HCT116 (cell line): ENCODE measurements at regions not wholly inside any gene's neighbourhood (a gene's known extent, or its start where the extent isn't known, plus 50 kb on each side); places are given as distances from the start of the nearest gene placed in this dataset.

Source experiments
- ATAC-seq: fragments of 200-7000 bp; cut with Tn5 transposase; 2 replicates; pipeline ENCODE4 v1.9.1; 2020; ENCODE audit warnings: mild to moderate bottlenecking, moderate library complexity
- BruUV-seq: library from RNA; stranded (reverse); fragments of 400-500 nt; replicated peaks from 2 replicates; lab custom pipeline; 2021; lab: Mats Ljungman, UMichigan
- CTCF ChIA-PET: fragments of 300-600 bp; sonication (Branson Sonifier 250); formaldehyde crosslinking; loops from one replicate; lab custom pipeline; 2021; ENCODE audit warnings: antibody characterized with exemption; lab: Charles Lee
- POLR2A ChIA-PET: fragments of 300-600, 350-600 bp; sonication (Branson Sonifier 250); formaldehyde crosslinking; loops from one replicate; lab custom pipeline; 2021; ENCODE audit warnings: antibody characterized with exemption; lab: Charles Lee
- RAD21 ChIA-PET, 2 experiments: fragments of 300-600 bp; sonication (Branson Sonifier 250); formaldehyde crosslinking; loops; one replicate each; lab custom pipeline; 2023; ENCODE audit warnings: low total read pairs in 2 of 2; ENCODE audit not compliant: uncharacterized antibody in 2 of 2, unreplicated experiment in 2 of 2, low non-redundant PET in 1 of 2; lab: Charles Lee
- DNase-seq: peaks from one replicate; pipeline ENCODE4 v3.0.0-alpha.2; 2010; ENCODE audit warnings: low read depth, low spot score
- H2AFZ ChIP-seq: fragments of 200-600 bp; shearing (Covaris generic), sonication (generic); 2 replicates; pipeline ENCODE4 v1.6.1; 2017; ENCODE audit warnings: low read depth, mixed run types, mixed read lengths, antibody characterized with exemption, low read length; ENCODE audit not compliant: poor library complexity, severe bottlenecking
- H3K27ac ChIP-seq: 2 replicates; pipeline ENCODE4 v1.5.1; 2012; ENCODE audit warnings: low read depth, low read length
- H3K27me3 ChIP-seq: fragments of 200-600 bp; sonication (generic); 2 replicates; pipeline ENCODE4 v1.6.1; 2016; ENCODE audit warnings: mixed run types, low read length, mixed read lengths; ENCODE audit not compliant: insufficient read depth
- H3K36me3 ChIP-seq, 2 experiments: fragments of 200-500 bp in 1 of 2; fragments of 200-600 bp in 1 of 2; sonication (Bioruptor generic) in 1 of 2; sonication (generic) in 1 of 2; 2 replicates each; pipeline versions ENCODE4 v1.5.1 to v1.6.1; 2014 to 2016; ENCODE audit warnings: low read length in 2 of 2, inconsistent platforms in 1 of 2, mixed read lengths in 1 of 2, mixed run types in 1 of 2; ENCODE audit not compliant: insufficient read depth in 2 of 2, control insufficient read depth in 1 of 2
- H3K4me1 ChIP-seq, 2 experiments: fragments of 200-600 bp in 1 of 2; sonication (generic) in 1 of 2; 2 replicates each; pipeline versions ENCODE4 v1.5.1 to v1.6.1; 2012 to 2017; ENCODE audit warnings: low read length in 2 of 2, inconsistent platforms in 1 of 2, mild to moderate bottlenecking in 1 of 2, mixed read lengths in 1 of 2, mixed run types in 1 of 2, moderate library complexity in 1 of 2; ENCODE audit not compliant: insufficient read depth in 2 of 2, control insufficient read depth in 1 of 2
- H3K4me2 ChIP-seq: fragments of 200-600 bp; sonication (generic); 2 replicates; pipeline ENCODE4 v1.6.1; 2017; ENCODE audit warnings: mixed run types, low read length, mixed read lengths
- H3K4me3 ChIP-seq, 2 experiments: fragments of 200-600 bp in 1 of 2; sonication (generic) in 1 of 2; replicated peaks in 1 of 2; 2 replicates each; pipeline ENCODE4 v1.5.1; 2011 to 2016; ENCODE audit warnings: low read length in 2 of 2, control low read depth in 1 of 2, low read depth in 1 of 2, mild to moderate bottlenecking in 1 of 2, mixed read lengths in 1 of 2, mixed run types in 1 of 2
- H3K79me2 ChIP-seq: fragments of 200-600 bp; sonication (generic); 2 replicates; pipeline ENCODE4 v1.6.1; 2017; ENCODE audit warnings: mild to moderate bottlenecking, mixed run types, low read length, moderate library complexity, mixed read lengths; ENCODE audit not compliant: insufficient read depth
- H3K9ac ChIP-seq: fragments of 200-600 bp; sonication (generic); 2 replicates; pipeline ENCODE4 v1.6.1; 2016; ENCODE audit warnings: low read length, mixed read lengths
- H3K9me2 ChIP-seq: fragments of 200-600 bp; sonication (generic), shearing (Covaris generic); 2 replicates; pipeline ENCODE4 v1.6.1; 2017; ENCODE audit warnings: mixed run types, mild to moderate bottlenecking, moderate library complexity; ENCODE audit not compliant: insufficient read depth
- H3K9me3 ChIP-seq, 2 experiments: fragments of 200-500 bp in 1 of 2; fragments of 200-600 bp in 1 of 2; sonication (Bioruptor generic) in 1 of 2; sonication (generic) in 1 of 2; 2 replicates each; pipeline ENCODE4 v1.6.1; 2014 to 2017; ENCODE audit warnings: low read length in 2 of 2, mixed read lengths in 2 of 2, inconsistent platforms in 1 of 2, low read depth in 1 of 2, mild to moderate bottlenecking in 1 of 2, mixed run types in 1 of 2, moderate library complexity in 1 of 2; ENCODE audit not compliant: control insufficient read depth in 1 of 2, insufficient read depth in 1 of 2
- H4K20me1 ChIP-seq: fragments of 200-600 bp; sonication (generic), shearing (Covaris generic); 2 replicates; pipeline ENCODE4 v1.6.1; 2017; ENCODE audit warnings: mixed run types, mild to moderate bottlenecking, moderate library complexity; ENCODE audit not compliant: insufficient read depth
- CBX3 ChIP-seq: IDR thresholded peaks from 2 replicates; pipeline ENCODE4 v1.6.1; 2012; ENCODE audit warnings: low read depth
- EGR1 ChIP-seq: IDR thresholded peaks from 2 replicates; pipeline ENCODE4 v1.6.1; 2012; ENCODE audit warnings: low read depth
- ELF1 ChIP-seq: IDR thresholded peaks from 2 replicates; pipeline ENCODE4 v1.6.1; 2012; ENCODE audit warnings: low read depth, borderline replicate concordance
- EZH2phosphoT487 ChIP-seq: fragments of 200-600 bp; IDR thresholded peaks from 2 replicates; pipeline ENCODE4 v1.6.1; 2018; ENCODE audit warnings: antibody characterized with exemption, borderline replicate concordance
- FOSL1 ChIP-seq: IDR thresholded peaks from 2 replicates; pipeline ENCODE4 v1.6.1; 2012; ENCODE audit warnings: low read depth
- JUND ChIP-seq: IDR thresholded peaks from 2 replicates; pipeline ENCODE4 v1.6.1; 2012
- POLR2A ChIP-seq: IDR thresholded peaks from 2 replicates; pipeline ENCODE4 v1.7.0; 2011; ENCODE audit warnings: borderline replicate concordance; ENCODE audit not compliant: insufficient read depth, insufficient read length; ENCODE audit errors: extremely low read depth
- POLR2AphosphoS5 ChIP-seq: IDR thresholded peaks from 2 replicates; pipeline ENCODE4 v1.6.1; 2011; ENCODE audit warnings: mild to moderate bottlenecking, low read depth, low read length, moderate library complexity
- RAD21 ChIP-seq: IDR thresholded peaks from 2 replicates; pipeline ENCODE4 v1.6.1; 2012; ENCODE audit warnings: low read depth, mild to moderate bottlenecking
- SRF ChIP-seq: IDR thresholded peaks from 2 replicates; pipeline ENCODE4 v1.6.1; 2012; ENCODE audit warnings: low read depth
- TCF7L2 ChIP-seq: IDR thresholded peaks from 2 replicates; pipeline ENCODE4 v1.7.0; 2011; ENCODE audit warnings: borderline replicate concordance, inconsistent platforms; ENCODE audit not compliant: insufficient read depth, insufficient read length; ENCODE audit errors: extremely low read depth
- YY1 ChIP-seq: IDR thresholded peaks from 2 replicates; pipeline ENCODE4 v1.6.1; 2011; ENCODE audit warnings: low read length, low read depth, moderate library complexity, mild to moderate bottlenecking; ENCODE audit not compliant: insufficient replicate concordance; ENCODE audit errors: extremely low read depth
- ZFX ChIP-seq: fragments of 450-650 bp; IDR thresholded peaks from 2 replicates; pipeline ENCODE4 v1.6.1; 2017
- ZNF274 ChIP-seq: fragments of 200-500 bp; sonication (Bioruptor generic); IDR thresholded peaks from 2 replicates; pipeline ENCODE4 v1.6.1; 2014; ENCODE audit warnings: mild to moderate bottlenecking, low read depth, low read length, inconsistent platforms
- intact Hi-C: fragments of 100-400 bp; cut with micrococcal nuclease; formaldehyde crosslinking; loops from 2 replicates; pipeline ENCODE4 v1.10.0; 2022
- TF ChIP-seq, protein P1 (sequence below), 3 experiments: fragments of 200-600 bp in 1 of 3; sonication (generic) in 1 of 3; IDR thresholded peaks in 2 of 3; conservative IDR thresholded peaks in 1 of 3; 2 replicates each; pipeline ENCODE4 v1.5.1; 2012 to 2017; ENCODE audit warnings: low read depth in 2 of 3, low read length in 2 of 3, antibody characterized with exemption in 1 of 3, borderline replicate concordance in 1 of 3, control low read depth in 1 of 3, mild to moderate bottlenecking in 1 of 3, mixed read lengths in 1 of 3, mixed run types in 1 of 3, moderate library complexity in 1 of 3; ENCODE audit not compliant: insufficient read depth in 1 of 3
- TF ChIP-seq, protein P2 (sequence below): IDR thresholded peaks from 2 replicates; pipeline ENCODE4 v1.6.1; 2012
- TF ChIP-seq, protein P3 (sequence below): IDR thresholded peaks from 2 replicates; pipeline ENCODE4 v1.6.1; 2012; ENCODE audit warnings: low read depth
- TF ChIP-seq, protein P4 (sequence below): IDR thresholded peaks from 2 replicates; pipeline ENCODE4 v1.6.1; 2012

GRCh38 chr4:122065149-122065548 is 87.0 kb upstream of the BLTP1 start (continued):
- TF ChIP-seq, protein P1, sequence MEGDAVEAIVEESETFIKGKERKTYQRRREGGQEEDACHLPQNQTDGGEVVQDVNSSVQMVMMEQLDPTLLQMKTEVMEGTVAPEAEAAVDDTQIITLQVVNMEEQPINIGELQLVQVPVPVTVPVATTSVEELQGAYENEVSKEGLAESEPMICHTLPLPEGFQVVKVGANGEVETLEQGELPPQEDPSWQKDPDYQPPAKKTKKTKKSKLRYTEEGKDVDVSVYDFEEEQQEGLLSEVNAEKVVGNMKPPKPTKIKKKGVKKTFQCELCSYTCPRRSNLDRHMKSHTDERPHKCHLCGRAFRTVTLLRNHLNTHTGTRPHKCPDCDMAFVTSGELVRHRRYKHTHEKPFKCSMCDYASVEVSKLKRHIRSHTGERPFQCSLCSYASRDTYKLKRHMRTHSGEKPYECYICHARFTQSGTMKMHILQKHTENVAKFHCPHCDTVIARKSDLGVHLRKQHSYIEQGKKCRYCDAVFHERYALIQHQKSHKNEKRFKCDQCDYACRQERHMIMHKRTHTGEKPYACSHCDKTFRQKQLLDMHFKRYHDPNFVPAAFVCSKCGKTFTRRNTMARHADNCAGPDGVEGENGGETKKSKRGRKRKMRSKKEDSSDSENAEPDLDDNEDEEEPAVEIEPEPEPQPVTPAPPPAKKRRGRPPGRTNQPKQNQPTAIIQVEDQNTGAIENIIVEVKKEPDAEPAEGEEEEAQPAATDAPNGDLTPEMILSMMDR (IDR thresholded peaks at IDR 0.05 in 2 of 3, conservative IDR thresholded peaks at IDR 0.05 in 1 of 3; ENCODE audit: borderline replicate concordance in 1 of 3, insufficient read depth in 1 of 3, low read depth in 2 of 3, low read length in 2 of 3), result no peak
- no peak for TF ChIP-seq ZFX
- TF ChIP-seq, protein P2, sequence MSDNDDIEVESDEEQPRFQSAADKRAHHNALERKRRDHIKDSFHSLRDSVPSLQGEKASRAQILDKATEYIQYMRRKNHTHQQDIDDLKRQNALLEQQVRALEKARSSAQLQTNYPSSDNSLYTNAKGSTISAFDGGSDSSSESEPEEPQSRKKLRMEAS, result no peak
- no peak for TF ChIP-seq EGR1
- no peak for TF ChIP-seq ELF1
- TF ChIP-seq CBX3, result no peak
- no peak for TF ChIP-seq RAD21
- TF ChIP-seq JUND, result no peak

GRCh38 chr4:122053186-122053585 is 98.9 kb upstream of the BLTP1 start:
- H3K9ac ChIP-seq, result no peak overlapping the region
- DNase-seq, result no peak
- H3K4me1 ChIP-seq, result no peaks in the 10 kb centered on the region
- intact Hi-C loops, result no loop called here
- BruUV-seq, result no TSS peak
- no peak overlapping the region for H2AFZ ChIP-seq
- H3K27ac ChIP-seq, result no peak overlapping the region
- no peaks in the 10 kb centered on the region for H3K9me3 ChIP-seq
- H3K79me2 ChIP-seq, result no peaks in the 10 kb centered on the region
- no peaks in the 10 kb centered on the region for H3K27me3 ChIP-seq
- no peaks in the 10 kb centered on the region for H3K9me2 ChIP-seq
- TF ChIP-seq ZNF274 (no peak), EGR1 (no peak), TCF7L2 (no peak), JUND (no peak), ZFX (no peak), POLR2A (no peak), FOSL1 (no peak), POLR2AphosphoS5 (no peak), YY1 (no peak), EZH2phosphoT487 (no peak), SRF (no peak)
- TF ChIP-seq, protein P3, sequence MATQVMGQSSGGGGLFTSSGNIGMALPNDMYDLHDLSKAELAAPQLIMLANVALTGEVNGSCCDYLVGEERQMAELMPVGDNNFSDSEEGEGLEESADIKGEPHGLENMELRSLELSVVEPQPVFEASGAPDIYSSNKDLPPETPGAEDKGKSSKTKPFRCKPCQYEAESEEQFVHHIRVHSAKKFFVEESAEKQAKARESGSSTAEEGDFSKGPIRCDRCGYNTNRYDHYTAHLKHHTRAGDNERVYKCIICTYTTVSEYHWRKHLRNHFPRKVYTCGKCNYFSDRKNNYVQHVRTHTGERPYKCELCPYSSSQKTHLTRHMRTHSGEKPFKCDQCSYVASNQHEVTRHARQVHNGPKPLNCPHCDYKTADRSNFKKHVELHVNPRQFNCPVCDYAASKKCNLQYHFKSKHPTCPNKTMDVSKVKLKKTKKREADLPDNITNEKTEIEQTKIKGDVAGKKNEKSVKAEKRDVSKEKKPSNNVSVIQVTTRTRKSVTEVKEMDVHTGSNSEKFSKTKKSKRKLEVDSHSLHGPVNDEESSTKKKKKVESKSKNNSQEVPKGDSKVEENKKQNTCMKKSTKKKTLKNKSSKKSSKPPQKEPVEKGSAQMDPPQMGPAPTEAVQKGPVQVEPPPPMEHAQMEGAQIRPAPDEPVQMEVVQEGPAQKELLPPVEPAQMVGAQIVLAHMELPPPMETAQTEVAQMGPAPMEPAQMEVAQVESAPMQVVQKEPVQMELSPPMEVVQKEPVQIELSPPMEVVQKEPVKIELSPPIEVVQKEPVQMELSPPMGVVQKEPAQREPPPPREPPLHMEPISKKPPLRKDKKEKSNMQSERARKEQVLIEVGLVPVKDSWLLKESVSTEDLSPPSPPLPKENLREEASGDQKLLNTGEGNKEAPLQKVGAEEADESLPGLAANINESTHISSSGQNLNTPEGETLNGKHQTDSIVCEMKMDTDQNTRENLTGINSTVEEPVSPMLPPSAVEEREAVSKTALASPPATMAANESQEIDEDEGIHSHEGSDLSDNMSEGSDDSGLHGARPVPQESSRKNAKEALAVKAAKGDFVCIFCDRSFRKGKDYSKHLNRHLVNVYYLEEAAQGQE, result no peak
- TF ChIP-seq, protein P4, sequence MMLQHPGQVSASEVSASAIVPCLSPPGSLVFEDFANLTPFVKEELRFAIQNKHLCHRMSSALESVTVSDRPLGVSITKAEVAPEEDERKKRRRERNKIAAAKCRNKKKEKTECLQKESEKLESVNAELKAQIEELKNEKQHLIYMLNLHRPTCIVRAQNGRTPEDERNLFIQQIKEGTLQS, result no peak
- no peaks in the 10 kb centered on the region for H3K36me3 ChIP-seq
- H4K20me1 ChIP-seq, result no peaks in the 10 kb centered on the region
- ChIA-PET CTCF (no interaction called here), RAD21 (no interaction called here), POLR2A (no interaction called here)
- H3K4me2 ChIP-seq, result no peak overlapping the region
- ATAC-seq, result no peak
- no peak overlapping the region for H3K4me3 ChIP-seq
